ENCODE measurements at regions not wholly inside any gene's neighbourhood (a gene's known extent, or its start where the extent isn't known, plus 50 kb on each side); places are given as distances from the start of the nearest gene placed in this dataset.
"Not testable (repeated sequence)": the region's sequence is repeated elsewhere in the genome, so short reads cannot be mapped to it uniquely, and the experiment has no call there.

- no peak for DNase-seq
These were observed 173.0 kb upstream of the IGF1 start for GRCh38 chr12:102653406-102653805.

GRCh38 chr12:102652645-102653313, 172.4 kb upstream of the IGF1 start:
- DNase-seq = no peak

GRCh38 chr12:102645968-102646367, 165.6 kb upstream of the IGF1 start:
- DNase-seq = no peak

- DNase-seq = no peak
These were observed 163.7 kb upstream of the IGF1 start for GRCh38 chr12:102643879-102644575.

GRCh38 chr12:102642199-102642598, 161.8 kb upstream of the IGF1 start:
- no peak for DNase-seq

GRCh38 chr12:102640658-102641057, 160.3 kb upstream of the IGF1 start:
- DNase-seq = not testable (repeated sequence)

GRCh38 chr12:102638777-102639176, 158.4 kb upstream of the IGF1 start:
- DNase-seq = no peak

GRCh38 chr12:102633981-102634605, 153.7 kb upstream of the IGF1 start:
- no peak for DNase-seq

GRCh38 chr12:102631274-102631673, 150.9 kb upstream of the IGF1 start:
- no peak for DNase-seq

- no peak for DNase-seq
These were observed 149.0 kb upstream of the IGF1 start for GRCh38 chr12:102629262-102629888.

- no peak for DNase-seq
These were observed 145.5 kb upstream of the IGF1 start for GRCh38 chr12:102625819-102626218.

- DNase-seq = no peak
These were observed 142.3 kb upstream of the IGF1 start for GRCh38 chr12:102622618-102623017.

GRCh38 chr12:102618197-102618877, 138.0 kb upstream of the IGF1 start:
- DNase-seq = no peak

- no peak for DNase-seq
These were observed 136.3 kb upstream of the IGF1 start for GRCh38 chr12:102616692-102617091.

- no peak for DNase-seq
These were observed 131.6 kb upstream of the IGF1 start for GRCh38 chr12:102611995-102612394.

- no peak for DNase-seq
These were observed 129.6 kb upstream of the IGF1 start for GRCh38 chr12:102609996-102610395.

- no peak for DNase-seq
These were observed 122.7 kb upstream of the IGF1 start for GRCh38 chr12:102603021-102603420.

- no peak for DNase-seq
These were observed 122.2 kb upstream of the IGF1 start for GRCh38 chr12:102602521-102602920.

GRCh38 chr12:102601621-102602020, 121.3 kb upstream of the IGF1 start:
- DNase-seq = no peak

GRCh38 chr12:102596687-102597086, 116.3 kb upstream of the IGF1 start:
- no peak for DNase-seq

- DNase-seq = no peak
These were observed 115.7 kb upstream of the IGF1 start for GRCh38 chr12:102596031-102596430.

GRCh38 chr12:102595315-102595714, 115.0 kb upstream of the IGF1 start:
- no peak for DNase-seq

GRCh38 chr12:102593134-102593533, 112.8 kb upstream of the IGF1 start:
- DNase-seq = no peak

All from NCI-H2171 treated with DMSO at 0.1 percent for 48 hours (cell line).